ENCODE measurements at regions not wholly inside any gene's neighbourhood (a gene's known extent, or its start where the extent isn't known, plus 50 kb on each side); places are given as distances from the start of the nearest gene placed in this dataset.
"Not testable (repeated sequence)": the region's sequence is repeated elsewhere in the genome, so short reads cannot be mapped to it uniquely, and the experiment has no call there.

- TF ChIP-seq CTCF, POLR2A (IDR thresholded peaks at IDR 0.05): not testable (repeated sequence)
Measured at GRCh38 chr9:42365244-42365945, 181.9 kb downstream of the SPATA31A6 start.

All from esophagus squamous epithelium (tissue), 4 donors.